Peyer's patch (tissue), 4 donors: ENCODE measurements at regions not wholly inside any gene's neighbourhood (a gene's known extent, or its start where the extent isn't known, plus 50 kb on each side); places are given as distances from the start of the nearest gene placed in this dataset.

Source experiments
- POLR2A ChIP-seq, 2 donors: fragments of 450-650 bp; IDR thresholded peaks; one replicate each; pipeline ENCODE4 v1.5.1; 2017; ENCODE audit warnings: antibody characterized with exemption in 2 of 2, mild to moderate bottlenecking in 2 of 2, moderate library complexity in 2 of 2
- TF ChIP-seq, protein P1 (sequence below), 6 experiments: fragments of 450-650 bp in 4 of 6; fragments of 200-600 bp in 2 of 6; sonication (generic) in 1 of 6; IDR thresholded peaks; one replicate each; pipeline ENCODE4 v1.5.1; 2017 to 2019; ENCODE audit warnings: antibody characterized with exemption in 6 of 6, mild to moderate bottlenecking in 3 of 6, moderate library complexity in 1 of 6

DNA sequence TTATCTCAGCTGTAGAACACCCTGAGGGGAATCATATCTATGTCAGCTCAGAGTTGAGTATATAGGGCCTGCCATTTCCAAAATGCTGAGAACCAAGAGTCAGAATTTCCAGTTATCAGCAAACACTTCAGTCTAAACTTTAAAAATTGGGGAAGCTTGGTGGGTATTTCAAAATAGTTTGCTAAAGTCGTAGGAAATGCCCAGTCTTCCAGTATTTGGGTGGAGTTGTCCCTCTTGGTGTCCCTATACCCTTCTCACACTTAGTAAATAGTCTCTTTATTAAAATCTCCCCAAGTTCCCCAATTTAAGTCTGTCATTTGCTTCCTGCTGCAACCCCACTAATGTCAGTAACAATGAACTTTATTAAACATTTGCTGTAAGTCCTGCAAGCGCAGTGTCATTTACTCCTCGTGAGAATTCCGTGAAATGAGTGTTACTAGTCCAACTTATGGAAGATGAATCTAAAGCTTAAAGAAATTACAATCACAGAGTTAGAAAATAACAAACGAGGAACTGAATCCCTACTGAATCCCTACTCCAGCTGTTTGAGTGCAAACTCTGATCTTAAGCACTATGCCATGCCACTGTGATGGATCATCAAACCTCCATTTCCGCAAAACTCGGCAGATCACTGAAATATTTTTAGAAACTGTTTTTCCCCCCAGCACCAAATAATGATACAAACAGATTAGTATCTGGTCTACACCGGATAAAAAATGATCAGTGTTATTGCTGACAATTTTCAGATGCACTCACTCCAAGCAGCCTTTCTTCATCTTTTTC is 341.7 kb upstream of the PROK2 start:
- TF ChIP-seq, protein P1, sequence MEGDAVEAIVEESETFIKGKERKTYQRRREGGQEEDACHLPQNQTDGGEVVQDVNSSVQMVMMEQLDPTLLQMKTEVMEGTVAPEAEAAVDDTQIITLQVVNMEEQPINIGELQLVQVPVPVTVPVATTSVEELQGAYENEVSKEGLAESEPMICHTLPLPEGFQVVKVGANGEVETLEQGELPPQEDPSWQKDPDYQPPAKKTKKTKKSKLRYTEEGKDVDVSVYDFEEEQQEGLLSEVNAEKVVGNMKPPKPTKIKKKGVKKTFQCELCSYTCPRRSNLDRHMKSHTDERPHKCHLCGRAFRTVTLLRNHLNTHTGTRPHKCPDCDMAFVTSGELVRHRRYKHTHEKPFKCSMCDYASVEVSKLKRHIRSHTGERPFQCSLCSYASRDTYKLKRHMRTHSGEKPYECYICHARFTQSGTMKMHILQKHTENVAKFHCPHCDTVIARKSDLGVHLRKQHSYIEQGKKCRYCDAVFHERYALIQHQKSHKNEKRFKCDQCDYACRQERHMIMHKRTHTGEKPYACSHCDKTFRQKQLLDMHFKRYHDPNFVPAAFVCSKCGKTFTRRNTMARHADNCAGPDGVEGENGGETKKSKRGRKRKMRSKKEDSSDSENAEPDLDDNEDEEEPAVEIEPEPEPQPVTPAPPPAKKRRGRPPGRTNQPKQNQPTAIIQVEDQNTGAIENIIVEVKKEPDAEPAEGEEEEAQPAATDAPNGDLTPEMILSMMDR (IDR thresholded peaks at IDR 0.05), result no peak
- no peak for TF ChIP-seq POLR2A (IDR thresholded peaks at IDR 0.05)
